ENCODE measurements at regions not wholly inside any gene's neighbourhood (a gene's known extent, or its start where the extent isn't known, plus 50 kb on each side); places are given as distances from the start of the nearest gene placed in this dataset.

- TF ChIP-seq CTCF (IDR thresholded peaks at IDR 0.05; ENCODE audit: low read length) (no peak), EZH2 (optimal IDR thresholded peaks at IDR 0.05; ENCODE audit: low read depth, low read length) (no peak), EZH2phosphoT487 (IDR thresholded peaks at IDR 0.05; ENCODE audit: low read length) (no peak)
Measured at GRCh38 chr7:92997719-92998118, 120.1 kb downstream of the SAMD9 start.

Measured in MM.1S (cell line).